HG03108 (cell line): ENCODE measurements at regions not wholly inside any gene's neighbourhood (a gene's known extent, or its start where the extent isn't known, plus 50 kb on each side); places are given as distances from the start of the nearest gene placed in this dataset.

Experiments used
- ATAC-seq: cut with Tn5 transposase; IDR thresholded peaks from one replicate; pipeline ENCODE4 v1.9.1; 2021; ENCODE audit warnings: moderate library complexity; ENCODE audit not compliant: unreplicated experiment

DNA sequence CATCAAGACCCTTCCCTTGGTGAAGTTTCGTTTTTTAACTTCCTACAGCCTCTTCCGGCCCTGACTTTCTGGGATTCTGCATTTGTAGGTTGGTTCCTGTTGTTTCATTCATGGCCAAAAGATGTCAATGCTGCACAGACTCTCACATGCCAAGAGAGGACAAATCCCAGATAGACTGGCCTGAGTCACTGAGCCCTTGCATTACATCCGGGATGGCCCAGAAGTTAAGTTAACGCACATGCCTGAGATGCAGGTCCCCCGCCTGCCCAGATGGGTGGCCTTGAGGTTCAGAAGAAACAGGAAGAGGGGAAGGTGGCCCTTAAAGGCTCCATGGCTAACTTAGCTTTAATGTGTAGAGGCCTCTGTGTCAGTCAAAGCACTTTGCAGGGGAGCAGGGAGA, 51.6 kb upstream of the SRGAP3 start:
- no peak for ATAC-seq

DNA sequence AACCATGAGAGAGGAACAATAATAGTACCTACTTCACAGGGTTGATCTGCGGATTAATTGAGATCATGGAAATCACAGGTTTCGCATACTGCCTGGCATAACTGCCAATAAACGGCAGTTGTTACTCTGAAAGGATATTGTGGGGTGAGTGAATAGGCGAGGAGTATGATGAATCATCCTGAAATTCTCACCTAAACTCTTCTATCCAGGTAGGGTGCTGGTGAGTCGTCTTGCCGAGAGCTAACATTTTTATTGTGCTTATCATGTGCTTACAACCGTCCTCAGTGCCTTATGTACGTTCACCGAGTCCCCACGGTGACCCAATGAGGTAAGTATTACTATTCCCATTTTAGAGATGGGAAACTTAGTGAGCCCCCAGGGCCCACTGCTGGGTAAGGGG, 52.4 kb upstream of the SRGAP3 start:
- no peak for ATAC-seq

DNA sequence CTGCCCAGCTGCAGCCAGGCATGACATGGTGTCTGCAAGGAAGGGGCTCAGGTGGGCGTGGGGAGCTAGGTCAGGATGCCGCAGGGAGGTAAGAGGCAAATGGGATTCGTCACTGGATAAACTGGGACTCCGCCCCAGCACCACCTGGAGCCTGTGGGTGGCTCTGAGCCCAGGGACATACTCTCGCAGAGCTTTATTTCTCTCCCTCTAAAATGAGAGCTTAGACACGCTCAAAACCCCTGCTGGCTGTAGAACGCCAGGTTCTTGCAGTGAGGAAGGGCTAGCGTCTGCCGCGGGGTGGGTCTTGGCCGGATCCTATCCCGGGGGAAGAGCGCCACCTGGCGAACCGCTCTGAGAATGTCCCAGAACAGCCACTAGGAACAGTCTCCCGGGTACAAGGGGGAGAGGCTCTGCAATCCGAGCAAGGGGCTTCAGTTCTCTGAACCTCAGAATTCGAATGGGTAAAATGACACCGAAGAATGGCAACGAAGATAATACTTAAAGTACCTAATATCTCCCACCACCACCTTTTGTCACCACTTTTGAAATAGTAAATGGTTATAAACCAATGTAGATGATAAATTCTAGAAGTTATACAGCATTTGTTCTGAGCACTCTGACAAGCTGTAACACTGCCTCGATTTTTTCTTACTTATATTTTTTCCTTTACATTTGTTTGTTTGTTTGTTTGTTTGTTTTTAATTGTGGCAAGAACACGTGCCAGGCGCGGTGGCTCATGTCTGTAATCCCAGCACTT, 53.2 kb upstream of the SRGAP3 start:
- peak; percentile 76 for ATAC-seq

DNA sequence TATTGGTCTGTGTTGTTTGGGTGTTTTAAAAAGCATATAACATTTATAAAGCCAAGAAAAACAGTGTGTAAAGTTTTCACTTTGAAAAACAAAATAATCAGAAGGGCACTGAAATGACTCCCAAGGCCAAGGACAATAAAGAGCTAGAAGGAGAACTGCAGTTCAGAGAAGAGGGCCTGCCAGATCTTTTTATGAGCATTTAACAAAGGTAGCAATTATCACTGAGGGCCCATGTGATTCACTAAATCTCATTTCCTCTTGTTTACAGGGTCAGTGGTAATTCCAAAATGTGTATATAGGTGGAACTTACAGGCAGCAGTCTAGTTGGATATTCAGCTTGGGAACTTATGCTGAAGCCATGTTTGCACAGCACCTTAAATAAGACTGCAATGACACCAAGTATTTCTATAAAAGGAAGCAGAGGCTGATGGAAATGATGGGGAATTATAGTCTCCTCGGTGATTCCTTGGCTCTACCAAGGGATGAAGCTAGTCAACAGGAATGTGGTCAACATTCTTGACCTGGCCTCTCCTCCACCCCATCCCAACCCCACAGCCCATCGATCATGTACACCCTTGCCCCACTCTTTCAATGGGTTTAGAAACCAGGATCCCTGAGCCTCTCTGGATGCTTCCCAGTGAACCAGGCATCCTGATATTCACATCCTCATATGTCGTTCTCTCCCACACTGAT, 54.4 kb upstream of the THUMPD3 start:
- no peak for ATAC-seq

DNA sequence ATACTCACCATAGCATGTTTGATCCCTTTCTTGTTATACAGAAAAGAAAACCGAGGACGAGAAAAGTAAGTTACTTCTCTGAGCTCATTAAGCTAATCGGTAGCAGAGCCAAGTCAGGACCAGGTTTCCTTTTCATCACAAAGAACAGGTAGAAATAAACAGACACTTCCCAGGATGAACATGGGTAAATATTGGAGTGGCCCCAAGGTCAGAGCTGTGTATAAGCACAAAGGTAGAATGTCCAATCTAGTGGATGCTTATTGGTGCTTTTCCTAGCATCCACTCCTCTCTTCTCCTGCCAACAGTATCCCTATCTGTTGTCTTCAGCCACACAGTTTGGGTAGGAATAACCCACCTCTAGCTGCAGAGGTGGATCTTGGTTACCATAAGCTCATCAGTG, 52.8 kb upstream of the THUMPD3 start:
- ATAC-seq: no peak

DNA sequence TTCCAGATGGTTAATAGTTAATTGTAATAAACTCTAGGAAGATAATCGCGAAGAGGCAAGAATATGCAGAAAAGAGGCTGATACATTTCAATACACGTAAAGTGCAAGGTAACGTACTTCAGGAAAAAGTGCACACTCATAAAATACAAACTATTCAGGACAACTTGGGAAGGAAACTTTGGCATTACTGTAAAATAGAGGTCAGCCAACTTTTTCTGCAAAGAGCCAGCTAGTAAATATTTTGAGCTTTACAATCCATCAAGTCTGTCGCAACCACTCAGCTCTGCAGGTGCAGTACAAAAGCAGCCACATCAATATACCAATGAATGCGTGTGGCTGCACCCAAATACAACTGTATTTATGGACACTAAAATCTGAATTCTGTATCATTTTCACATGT, 51.6 kb upstream of the THUMPD3 start:
- ATAC-seq: no peak
